Hepatocyte (in vitro differentiated cells): ENCODE measurements at regions not wholly inside any gene's neighbourhood (a gene's known extent, or its start where the extent isn't known, plus 50 kb on each side); places are given as distances from the start of the nearest gene placed in this dataset.

Experiments
- DNase-seq: peaks from one replicate; pipeline ENCODE4 v3.0.0-alpha.2; 2016; ENCODE audit warnings: low spot score
- H2AFZ ChIP-seq: fragments of 200-600 bp; sonication (generic); 2 replicates; pipeline ENCODE4 v1.6.0; 2016; ENCODE audit warnings: antibody characterized with exemption, mild to moderate bottlenecking
- H3K27ac ChIP-seq: fragments of 200-600 bp; sonication (generic); 2 replicates; pipeline ENCODE4 v1.5.1; 2016; ENCODE audit warnings: mild to moderate bottlenecking
- H3K27me3 ChIP-seq: fragments of 200-600 bp; sonication (generic); 2 replicates; pipeline ENCODE4 v1.6.1; 2016
- H3K36me3 ChIP-seq: fragments of 200-600 bp; sonication (generic); replicated peaks from 2 replicates; pipeline ENCODE4 v1.5.1; 2016; ENCODE audit warnings: low read depth; ENCODE audit not compliant: insufficient read depth
- H3K4me1 ChIP-seq: fragments of 200-600 bp; sonication (generic); 2 replicates; pipeline ENCODE4 v1.5.1; 2016; ENCODE audit warnings: mild to moderate bottlenecking, moderate library complexity; ENCODE audit not compliant: insufficient read depth
- H3K4me2 ChIP-seq: fragments of 200-600 bp; sonication (generic); 2 replicates; pipeline ENCODE4 v1.6.0; 2016
- H3K4me3 ChIP-seq: fragments of 200-600 bp; sonication (generic); 2 replicates; pipeline ENCODE4 v1.5.1; 2016; ENCODE audit warnings: mild to moderate bottlenecking
- H3K79me2 ChIP-seq: fragments of 200-600 bp; sonication (generic); 2 replicates; pipeline ENCODE4 v1.6.0; 2017; ENCODE audit warnings: mild to moderate bottlenecking
- H3K9me2 ChIP-seq: fragments of 200-600 bp; sonication (generic); replicated peaks from 2 replicates; pipeline ENCODE4 v1.6.0; 2017; ENCODE audit warnings: mild to moderate bottlenecking; ENCODE audit not compliant: insufficient read depth
- H3K9me3 ChIP-seq: fragments of 200-600 bp; sonication (generic); 2 replicates; pipeline ENCODE4 v1.5.1; 2016; ENCODE audit warnings: low read depth, mild to moderate bottlenecking
- H4K20me1 ChIP-seq: fragments of 200-600 bp; sonication (generic); 2 replicates; pipeline ENCODE4 v1.6.0; 2016; ENCODE audit warnings: mild to moderate bottlenecking; ENCODE audit not compliant: insufficient read depth, poor library complexity, severe bottlenecking
- CTCF ChIP-seq: fragments of 200-600 bp; sonication (generic); IDR thresholded peaks from 2 replicates; pipeline ENCODE4 v1.5.1; 2016; ENCODE audit warnings: antibody characterized with exemption, mild to moderate bottlenecking; ENCODE audit not compliant: poor library complexity
- EZH2 ChIP-seq: fragments of 200-600 bp; sonication (generic); IDR thresholded peaks from 2 replicates; pipeline ENCODE4 v1.6.1; 2016; ENCODE audit warnings: antibody characterized with exemption, mild to moderate bottlenecking, borderline replicate concordance
- EZH2phosphoT487 ChIP-seq: fragments of 200-600 bp; sonication (generic); IDR thresholded peaks from one replicate; pipeline ENCODE4 v1.6.1; 2018; ENCODE audit warnings: antibody characterized with exemption, mild to moderate bottlenecking, low read depth, moderate library complexity; ENCODE audit not compliant: unreplicated experiment, severe bottlenecking
- WGBS: methylation state at CpG from one replicate; pipeline ENCODE4 v1.1.6; 2016; ENCODE audit warnings: low lambda C conversion rate; ENCODE audit errors: missing lambda C conversion rate; 5-methylcytosine and 5-hydroxymethylcytosine counted together

- H3K4me2 ChIP-seq, result no peak overlapping the region
- DNase-seq, result no peak
- no peaks in the 10 kb centered on the region for H3K36me3 ChIP-seq
- no peaks in the 10 kb centered on the region for H3K9me2 ChIP-seq
- no peaks in the 10 kb centered on the region for H4K20me1 ChIP-seq
- WGBS, result 89% methylated on average over 1 of the region's 1 CpG
- H3K4me1 ChIP-seq, result no peaks in the 10 kb centered on the region
- no peaks in the 10 kb centered on the region for H3K9me3 ChIP-seq
- no peak overlapping the region for H2AFZ ChIP-seq
- no peak overlapping the region for H3K4me3 ChIP-seq
- TF ChIP-seq EZH2phosphoT487 (no peak), CTCF (no peak), EZH2 (no peak)
- H3K27me3 ChIP-seq, result peaks cover 4% of the 10 kb centered on the region
- H3K27ac ChIP-seq, result no peak overlapping the region
- no peaks in the 10 kb centered on the region for H3K79me2 ChIP-seq
These were observed 441.8 kb upstream of the SGCD start for GRCh38 chr5:155885199-155885598.

GRCh38 chr5:155886311-155887031 lies 440.5 kb upstream of the SGCD start:
- Histone ChIP-seq H4K20me1 (no peaks in the 10 kb centered on the region), H3K4me3 (no peak overlapping the region), H3K27me3 (peaks cover 4% of the 10 kb centered on the region), H3K79me2 (no peaks in the 10 kb centered on the region), H3K9me2 (no peaks in the 10 kb centered on the region), H3K36me3 (no peaks in the 10 kb centered on the region), H3K4me2 (no peak overlapping the region), H3K4me1 (no peaks in the 10 kb centered on the region), H3K27ac (no peak overlapping the region), H2AFZ (no peak overlapping the region), H3K9me3 (no peaks in the 10 kb centered on the region)
- TF ChIP-seq CTCF (no peak), EZH2 (no peak), EZH2phosphoT487 (no peak)
- DNase-seq, result no peak
- WGBS, result 87% methylated on average over 13 of the region's 13 CpGs

- Histone ChIP-seq H3K9me3 (no peaks in the 10 kb centered on the region), H3K79me2 (no peaks in the 10 kb centered on the region), H3K4me2 (no peak overlapping the region), H3K27me3 (no peaks in the 10 kb centered on the region), H3K27ac (no peak overlapping the region), H3K4me3 (no peak overlapping the region), H3K4me1 (no peaks in the 10 kb centered on the region), H3K9me2 (no peaks in the 10 kb centered on the region), H4K20me1 (no peaks in the 10 kb centered on the region), H2AFZ (no peak overlapping the region), H3K36me3 (no peaks in the 10 kb centered on the region)
- no peak for DNase-seq
- WGBS, result 85% methylated on average over 2 of the region's 2 CpGs
- TF ChIP-seq CTCF, result no peak
- TF ChIP-seq EZH2, result no peak
- TF ChIP-seq EZH2phosphoT487, result no peak
These were observed 431.5 kb upstream of the SGCD start for GRCh38 chr5:155895484-155895883.
